ENCODE measurements at regions not wholly inside any gene's neighbourhood (a gene's known extent, or its start where the extent isn't known, plus 50 kb on each side); places are given as distances from the start of the nearest gene placed in this dataset.

DNA sequence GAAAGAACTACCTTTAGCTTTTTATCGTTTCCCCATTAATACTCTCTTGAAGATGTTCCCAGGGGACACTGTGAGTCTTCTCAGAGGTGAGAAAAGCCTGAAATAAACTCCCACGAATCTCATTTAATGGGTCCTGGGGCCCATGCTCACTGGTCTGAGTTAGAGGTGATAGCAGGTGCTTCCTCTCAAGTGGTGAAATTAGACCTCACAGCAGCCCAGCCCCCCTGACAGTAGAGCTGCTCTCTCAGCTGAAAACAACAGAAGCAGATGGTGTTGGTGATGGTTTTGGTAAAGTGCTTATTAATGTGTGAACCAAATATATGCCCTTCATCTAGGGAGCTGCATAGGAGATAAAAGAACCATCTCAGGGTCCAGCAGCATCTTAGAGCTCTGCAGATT is 76.8 kb upstream of the VPREB1 start:
- Mint-ChIP-seq H3K4me1 (ENCODE audit: unreplicated experiment) (no peaks in the 10 kb centered on the region), H3K4me3 (ENCODE audit: unreplicated experiment) (no peak overlapping the region), H3K36me3 (ENCODE audit: unreplicated experiment) (no peaks in the 10 kb centered on the region), H3K9me3 (ENCODE audit: unreplicated experiment) (no peaks in the 10 kb centered on the region), H3K27me3 (ENCODE audit: unreplicated experiment) (peaks cover 33% of the 10 kb centered on the region), H3K27ac (ENCODE audit: unreplicated experiment) (no peak overlapping the region)
- TF ChIP-seq, protein P1, sequence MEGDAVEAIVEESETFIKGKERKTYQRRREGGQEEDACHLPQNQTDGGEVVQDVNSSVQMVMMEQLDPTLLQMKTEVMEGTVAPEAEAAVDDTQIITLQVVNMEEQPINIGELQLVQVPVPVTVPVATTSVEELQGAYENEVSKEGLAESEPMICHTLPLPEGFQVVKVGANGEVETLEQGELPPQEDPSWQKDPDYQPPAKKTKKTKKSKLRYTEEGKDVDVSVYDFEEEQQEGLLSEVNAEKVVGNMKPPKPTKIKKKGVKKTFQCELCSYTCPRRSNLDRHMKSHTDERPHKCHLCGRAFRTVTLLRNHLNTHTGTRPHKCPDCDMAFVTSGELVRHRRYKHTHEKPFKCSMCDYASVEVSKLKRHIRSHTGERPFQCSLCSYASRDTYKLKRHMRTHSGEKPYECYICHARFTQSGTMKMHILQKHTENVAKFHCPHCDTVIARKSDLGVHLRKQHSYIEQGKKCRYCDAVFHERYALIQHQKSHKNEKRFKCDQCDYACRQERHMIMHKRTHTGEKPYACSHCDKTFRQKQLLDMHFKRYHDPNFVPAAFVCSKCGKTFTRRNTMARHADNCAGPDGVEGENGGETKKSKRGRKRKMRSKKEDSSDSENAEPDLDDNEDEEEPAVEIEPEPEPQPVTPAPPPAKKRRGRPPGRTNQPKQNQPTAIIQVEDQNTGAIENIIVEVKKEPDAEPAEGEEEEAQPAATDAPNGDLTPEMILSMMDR (IDR thresholded peaks at IDR 0.05): no peak
- DNase-seq (ENCODE audit: extremely low spot score, unreplicated experiment): no peak

DNA sequence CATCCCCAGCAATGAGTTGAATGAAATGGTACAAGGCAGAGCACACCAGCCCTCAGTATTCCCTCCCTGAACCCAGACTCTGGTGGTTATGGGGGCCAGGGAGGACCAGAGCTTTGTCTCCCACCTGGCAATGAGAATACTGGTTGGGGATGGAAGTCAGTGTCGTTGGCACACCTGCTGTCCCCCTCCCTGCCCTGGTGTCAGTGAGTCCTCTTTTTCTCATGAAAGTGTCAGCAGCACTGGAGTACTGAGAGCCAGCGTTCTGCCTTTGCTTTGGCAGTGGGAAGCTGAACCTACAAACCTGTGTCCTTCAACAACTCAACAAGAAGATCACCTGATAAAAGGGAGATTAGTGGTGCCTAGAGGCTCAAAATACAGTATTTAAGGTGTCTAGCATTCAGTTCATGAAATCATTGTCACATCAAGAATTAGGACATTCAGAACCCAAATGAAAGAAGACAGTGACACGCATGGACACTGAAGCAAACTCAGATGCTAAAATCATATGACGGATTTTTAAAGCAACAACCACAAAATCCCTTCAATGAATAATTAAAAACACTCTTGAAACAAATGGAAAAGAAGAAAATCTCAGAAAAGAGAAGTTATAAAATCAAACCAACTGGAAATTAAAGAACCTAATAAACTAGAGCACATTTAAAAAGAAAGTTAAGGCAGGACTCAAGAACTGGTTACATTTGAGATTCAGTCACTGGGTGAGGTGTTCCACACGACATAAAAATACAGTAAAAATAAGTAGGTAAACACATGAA is 77.5 kb upstream of the VPREB1 start:
- H3K27ac Mint-ChIP-seq (ENCODE audit: unreplicated experiment): no peak overlapping the region

DNA sequence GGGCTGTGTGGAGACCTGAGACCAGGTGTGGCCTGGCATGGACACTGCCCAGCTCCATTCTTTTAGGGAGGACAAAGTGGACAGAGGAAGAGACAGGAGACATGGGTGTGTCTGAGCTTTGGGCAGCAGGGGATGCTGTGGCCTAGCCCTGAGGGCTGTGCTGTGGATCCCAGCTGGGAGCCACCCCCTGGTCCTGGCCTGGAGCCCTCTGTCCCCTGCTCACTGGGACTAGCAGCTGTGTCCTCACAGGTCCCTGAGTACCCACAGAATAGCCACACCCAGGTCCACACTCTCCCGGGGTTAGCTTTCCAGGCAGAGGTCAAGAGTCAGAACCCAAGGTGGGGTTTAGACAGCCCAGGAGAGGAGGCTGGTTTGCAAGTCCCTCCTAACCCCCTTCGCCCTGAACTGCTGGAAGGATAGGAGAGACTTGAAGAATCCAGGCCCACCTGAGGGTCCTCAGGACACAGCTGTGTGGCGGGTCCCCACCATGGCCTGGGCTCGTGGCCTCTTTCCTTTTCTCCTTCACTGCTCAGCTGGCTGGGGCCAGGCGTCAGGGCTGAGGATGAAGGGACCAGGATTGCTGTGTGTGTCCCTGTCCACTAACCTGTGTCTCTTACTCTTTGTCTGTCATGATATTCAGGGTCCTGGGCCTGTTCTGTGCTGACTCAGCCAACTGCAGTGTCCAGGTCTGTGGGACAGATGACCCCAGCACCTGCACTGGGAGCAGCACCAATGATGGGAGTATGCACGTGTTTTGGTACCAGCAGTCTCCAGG is 78.5 kb upstream of the VPREB1 start:
- Mint-ChIP-seq H3K27ac (ENCODE audit: unreplicated experiment) (no peak overlapping the region), H3K4me1 (ENCODE audit: unreplicated experiment) (no peaks in the 10 kb centered on the region), H3K36me3 (ENCODE audit: unreplicated experiment) (no peaks in the 10 kb centered on the region), H3K27me3 (ENCODE audit: unreplicated experiment) (peaks cover 31% of the 10 kb centered on the region), H3K9me3 (ENCODE audit: unreplicated experiment) (no peaks in the 10 kb centered on the region), H3K4me3 (ENCODE audit: unreplicated experiment) (no peak overlapping the region)
- no peak for DNase-seq (ENCODE audit: extremely low spot score, unreplicated experiment)
- TF ChIP-seq, protein P1 (IDR thresholded peaks at IDR 0.05): no peak

More for the DNA sequence above, 77.5 kb upstream of the VPREB1 start:
- Mint-ChIP-seq H3K4me1 (ENCODE audit: unreplicated experiment) (no peaks in the 10 kb centered on the region), H3K36me3 (ENCODE audit: unreplicated experiment) (no peaks in the 10 kb centered on the region), H3K27me3 (ENCODE audit: unreplicated experiment) (peaks cover 33% of the 10 kb centered on the region), H3K9me3 (ENCODE audit: unreplicated experiment) (no peaks in the 10 kb centered on the region), H3K4me3 (ENCODE audit: unreplicated experiment) (no peak overlapping the region)
- no peak for DNase-seq (ENCODE audit: extremely low spot score, unreplicated experiment)
- TF ChIP-seq, protein P1 (IDR thresholded peaks at IDR 0.05): no peak

DNA sequence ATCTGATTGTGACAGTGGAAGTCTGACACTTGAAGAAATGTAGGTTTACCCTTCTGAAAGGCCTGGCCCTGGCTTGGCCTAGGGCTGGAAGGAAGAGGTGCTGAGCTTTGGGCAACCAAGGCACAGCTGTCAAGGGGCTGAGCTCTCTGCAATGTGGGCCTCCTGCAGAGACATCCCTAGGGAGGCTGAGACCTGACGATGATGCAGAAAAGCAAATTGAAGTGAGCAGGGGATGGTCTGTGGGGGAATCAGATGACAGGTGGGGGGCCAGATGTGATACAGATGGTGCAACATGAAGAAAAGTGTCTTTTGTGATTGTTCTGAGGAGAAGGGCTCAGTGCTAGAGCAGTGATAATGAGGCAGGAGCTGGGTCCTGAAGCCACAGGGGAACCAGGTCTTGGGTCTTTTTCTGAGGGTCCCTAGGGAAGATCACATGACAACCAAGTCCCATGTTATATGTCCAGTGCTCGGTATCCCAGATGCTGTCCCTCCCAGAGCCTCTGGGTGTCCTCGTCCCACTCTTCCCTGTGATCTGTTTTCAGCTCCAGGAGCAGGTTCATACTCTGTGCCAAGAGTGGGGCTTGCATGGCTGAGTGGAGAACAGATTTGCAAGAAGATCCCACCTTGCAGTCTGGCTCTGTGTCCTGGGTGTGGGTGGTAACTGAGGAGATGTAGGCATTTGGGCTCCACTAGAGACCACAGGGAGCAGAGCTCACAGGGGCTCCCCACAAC is 79.9 kb upstream of the VPREB1 start:
- peaks cover 32% of the 10 kb centered on the region for H3K27me3 Mint-ChIP-seq (ENCODE audit: unreplicated experiment)
- H3K27ac Mint-ChIP-seq (ENCODE audit: unreplicated experiment): no peak overlapping the region
- TF ChIP-seq, protein P1 (IDR thresholded peaks at IDR 0.05): no peak
- no peaks in the 10 kb centered on the region for H3K4me1 Mint-ChIP-seq (ENCODE audit: unreplicated experiment)
- DNase-seq (ENCODE audit: extremely low spot score, unreplicated experiment): no peak
- H3K4me3 Mint-ChIP-seq (ENCODE audit: unreplicated experiment): no peak overlapping the region
- no peaks in the 10 kb centered on the region for H3K36me3 Mint-ChIP-seq (ENCODE audit: unreplicated experiment)
- H3K9me3 Mint-ChIP-seq (ENCODE audit: unreplicated experiment): no peaks in the 10 kb centered on the region

Measured in osteocyte (in vitro differentiated cells).